HFFc6 (cell line): ENCODE measurements at regions not wholly inside any gene's neighbourhood (a gene's known extent, or its start where the extent isn't known, plus 50 kb on each side); places are given as distances from the start of the nearest gene placed in this dataset.
A peak's percentile ranks its signal among the peaks of the same experiment; 100 is the strongest.

Experiments
- DNase-seq: peaks from one replicate; pipeline ENCODE4 v3.0.0-alpha.2; 2018
- H3K27ac Mint-ChIP-seq: 2 replicates; pipeline ENCODE4 v1.8.0; 2020; ENCODE audit warnings: mild to moderate bottlenecking, mixed read lengths
- H3K27me3 Mint-ChIP-seq: 2 replicates; pipeline ENCODE4 v1.8.0; 2021; ENCODE audit warnings: mild to moderate bottlenecking, moderate library complexity, mixed read lengths; ENCODE audit not compliant: insufficient read depth
- H3K36me3 Mint-ChIP-seq: 2 replicates; pipeline ENCODE4 v1.8.0; 2021; ENCODE audit warnings: low read depth, mixed read lengths
- H3K4me1 Mint-ChIP-seq: 2 replicates; pipeline ENCODE4 v1.8.0; 2020; ENCODE audit warnings: low read depth, mixed read lengths
- H3K4me3 Mint-ChIP-seq: 2 replicates; pipeline ENCODE4 v1.8.0; 2020; ENCODE audit warnings: mild to moderate bottlenecking, moderate library complexity, mixed read lengths
- H3K9me3 Mint-ChIP-seq: 2 replicates; pipeline ENCODE4 v1.8.0; 2020; ENCODE audit warnings: mild to moderate bottlenecking, mixed read lengths
- CTCF ChIP-seq: fragments of 200-600 bp; sonication (generic); IDR thresholded peaks from 2 replicates; pipeline ENCODE4 v1.5.0; 2021; ENCODE audit warnings: antibody characterized with exemption, mild to moderate bottlenecking

- Mint-ChIP-seq H3K27ac (no peak overlapping the region), H3K9me3 (no peaks in the 10 kb centered on the region), H3K27me3 (no peaks in the 10 kb centered on the region; the same call in 1 of the 2 replicates), H3K4me1 (no peaks in the 10 kb centered on the region), H3K36me3 (no peaks in the 10 kb centered on the region), H3K4me3 (no peak overlapping the region)
- no peak for TF ChIP-seq CTCF
- no peak for DNase-seq
These were observed 1160.6 kb downstream of the GATA3 start for GRCh38 chr10:9215121-9215520.

- Mint-ChIP-seq H3K9me3 (no peaks in the 10 kb centered on the region), H3K36me3 (no peaks in the 10 kb centered on the region), H3K4me3 (no peak overlapping the region), H3K27me3 (no peaks in the 10 kb centered on the region), H3K4me1 (peaks cover 7% of the 10 kb centered on the region; the same call in 1 of the 2 replicates), H3K27ac (no peak overlapping the region)
- no peak for DNase-seq
- TF ChIP-seq CTCF = no peak
These were observed 1165.4 kb downstream of the GATA3 start for GRCh38 chr10:9219860-9220259.

GRCh38 chr10:9222917-9223316 is 1168.4 kb downstream of the GATA3 start:
- H3K27me3 Mint-ChIP-seq = no peaks in the 10 kb centered on the region
- H3K4me3 Mint-ChIP-seq = no peak overlapping the region
- H3K27ac Mint-ChIP-seq = no peak overlapping the region
- H3K9me3 Mint-ChIP-seq = no peaks in the 10 kb centered on the region
- peak; percentile 11 for DNase-seq
- TF ChIP-seq CTCF = no peak
- H3K4me1 Mint-ChIP-seq = peaks cover 7% of the 10 kb centered on the region; the same call in 1 of the 2 replicates
- H3K36me3 Mint-ChIP-seq = no peaks in the 10 kb centered on the region

- Mint-ChIP-seq H3K9me3 (no peaks in the 10 kb centered on the region), H3K27me3 (no peaks in the 10 kb centered on the region), H3K36me3 (no peaks in the 10 kb centered on the region), H3K27ac (no peak overlapping the region), H3K4me3 (no peak overlapping the region), H3K4me1 (peaks cover 21% of the 10 kb centered on the region)
- DNase-seq = no peak
- no peak for TF ChIP-seq CTCF
These were observed 1173.3 kb downstream of the GATA3 start for GRCh38 chr10:9227679-9228365.

GRCh38 chr10:9228771-9229170 is 1174.3 kb downstream of the GATA3 start:
- no peak overlapping the region for H3K27ac Mint-ChIP-seq
- TF ChIP-seq CTCF = no peak
- no peak overlapping the region for H3K4me3 Mint-ChIP-seq
- DNase-seq = peak; percentile 5
- no peaks in the 10 kb centered on the region for H3K9me3 Mint-ChIP-seq
- no peaks in the 10 kb centered on the region for H3K36me3 Mint-ChIP-seq
- peaks cover 18% of the 10 kb centered on the region for H3K4me1 Mint-ChIP-seq
- no peaks in the 10 kb centered on the region for H3K27me3 Mint-ChIP-seq
